GM12874 (cell line): ENCODE measurements at regions not wholly inside any gene's neighbourhood (a gene's known extent, or its start where the extent isn't known, plus 50 kb on each side); places are given as distances from the start of the nearest gene placed in this dataset.

Experiments used
- TF ChIP-seq, protein P1 (sequence below): IDR thresholded peaks from 2 replicates; pipeline ENCODE4 v1.5.1; 2011; ENCODE audit warnings: low read depth, mild to moderate bottlenecking, control low read depth, low read length, moderate library complexity; ENCODE audit not compliant: insufficient read depth

DNA sequence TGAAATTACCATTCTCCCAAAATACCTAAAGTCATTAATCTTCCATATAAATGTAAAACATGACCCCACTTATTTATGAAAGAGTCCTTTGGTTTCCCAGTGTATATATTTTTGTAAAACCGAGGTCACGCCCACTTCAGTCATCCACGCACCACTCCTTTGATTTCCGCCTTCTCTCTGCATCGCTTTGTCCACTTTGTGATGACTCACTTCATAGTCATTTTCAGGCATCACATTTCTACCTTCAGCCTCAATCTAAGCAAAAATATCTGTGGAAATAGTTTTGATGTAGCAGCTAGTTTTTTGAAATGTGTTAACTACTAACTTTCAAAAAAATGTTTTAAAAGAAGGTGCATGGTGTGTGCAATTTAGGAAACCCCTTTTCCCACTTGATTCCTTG lies 793.5 kb upstream of the SOX11 start:
- TF ChIP-seq, protein P1, sequence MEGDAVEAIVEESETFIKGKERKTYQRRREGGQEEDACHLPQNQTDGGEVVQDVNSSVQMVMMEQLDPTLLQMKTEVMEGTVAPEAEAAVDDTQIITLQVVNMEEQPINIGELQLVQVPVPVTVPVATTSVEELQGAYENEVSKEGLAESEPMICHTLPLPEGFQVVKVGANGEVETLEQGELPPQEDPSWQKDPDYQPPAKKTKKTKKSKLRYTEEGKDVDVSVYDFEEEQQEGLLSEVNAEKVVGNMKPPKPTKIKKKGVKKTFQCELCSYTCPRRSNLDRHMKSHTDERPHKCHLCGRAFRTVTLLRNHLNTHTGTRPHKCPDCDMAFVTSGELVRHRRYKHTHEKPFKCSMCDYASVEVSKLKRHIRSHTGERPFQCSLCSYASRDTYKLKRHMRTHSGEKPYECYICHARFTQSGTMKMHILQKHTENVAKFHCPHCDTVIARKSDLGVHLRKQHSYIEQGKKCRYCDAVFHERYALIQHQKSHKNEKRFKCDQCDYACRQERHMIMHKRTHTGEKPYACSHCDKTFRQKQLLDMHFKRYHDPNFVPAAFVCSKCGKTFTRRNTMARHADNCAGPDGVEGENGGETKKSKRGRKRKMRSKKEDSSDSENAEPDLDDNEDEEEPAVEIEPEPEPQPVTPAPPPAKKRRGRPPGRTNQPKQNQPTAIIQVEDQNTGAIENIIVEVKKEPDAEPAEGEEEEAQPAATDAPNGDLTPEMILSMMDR, result no peak

DNA sequence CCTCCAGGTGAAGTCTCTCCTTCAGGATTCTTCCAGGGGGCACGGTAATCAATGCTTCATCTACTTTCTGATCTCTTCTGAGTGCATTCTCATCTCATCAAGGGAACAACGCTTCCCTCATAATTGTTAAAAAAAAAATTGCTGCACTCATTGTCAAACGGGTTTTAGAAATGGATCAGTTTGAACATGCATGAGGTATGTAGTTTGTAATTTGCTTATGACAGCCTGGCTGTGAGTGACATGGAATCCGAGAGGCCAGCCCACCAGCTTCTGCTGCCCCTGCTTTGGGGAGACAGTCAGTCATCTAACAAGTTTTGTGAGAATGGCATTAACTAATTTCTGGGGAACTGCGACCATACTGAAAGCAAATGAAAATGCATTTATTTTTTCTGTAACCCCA lies 791.9 kb upstream of the SOX11 start:
- TF ChIP-seq, protein P1, result no peak

DNA sequence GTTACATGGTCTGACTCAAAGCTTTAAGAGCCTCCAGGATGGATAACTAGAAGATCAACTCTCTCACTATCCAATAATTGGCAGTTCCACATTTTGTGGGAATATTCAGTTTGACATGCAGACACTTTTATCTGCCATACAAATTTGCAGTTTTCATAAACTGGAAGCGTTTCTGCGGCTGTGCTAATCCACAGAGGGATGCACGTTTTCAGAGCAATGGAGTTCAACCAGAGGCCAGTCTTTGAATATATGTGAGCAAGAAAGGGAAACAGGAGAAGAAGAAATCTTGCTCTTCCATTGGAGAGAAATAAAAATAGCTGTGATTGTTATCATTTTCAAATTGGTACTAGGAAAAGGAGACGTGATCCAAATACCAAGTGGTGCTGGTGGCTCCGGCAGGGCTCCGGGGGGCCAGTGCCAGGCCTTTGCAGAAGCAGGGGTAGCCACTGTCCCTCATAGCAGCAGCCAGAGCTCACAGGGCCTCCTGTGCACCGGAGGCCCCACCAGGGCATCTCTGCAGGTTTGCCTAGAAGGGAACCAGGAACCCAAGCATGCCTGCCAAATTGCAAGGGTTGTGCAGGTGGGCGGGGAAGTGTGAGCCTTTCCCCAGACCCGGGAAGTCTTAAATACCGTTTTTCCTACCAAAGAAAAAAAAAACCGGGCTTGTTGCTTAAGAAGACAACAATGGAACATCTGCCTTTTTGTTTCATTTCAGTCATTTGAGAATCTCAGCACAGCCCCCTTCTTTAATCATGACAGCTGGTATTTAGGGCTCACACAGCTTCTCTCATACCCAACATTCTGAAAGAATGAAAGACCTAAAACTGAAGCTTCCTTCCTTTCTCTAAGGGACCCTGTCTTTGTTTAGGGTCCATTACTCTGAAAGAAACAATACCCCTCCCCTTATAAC lies 791.1 kb upstream of the SOX11 start:
- TF ChIP-seq, protein P1, result no peak

DNA sequence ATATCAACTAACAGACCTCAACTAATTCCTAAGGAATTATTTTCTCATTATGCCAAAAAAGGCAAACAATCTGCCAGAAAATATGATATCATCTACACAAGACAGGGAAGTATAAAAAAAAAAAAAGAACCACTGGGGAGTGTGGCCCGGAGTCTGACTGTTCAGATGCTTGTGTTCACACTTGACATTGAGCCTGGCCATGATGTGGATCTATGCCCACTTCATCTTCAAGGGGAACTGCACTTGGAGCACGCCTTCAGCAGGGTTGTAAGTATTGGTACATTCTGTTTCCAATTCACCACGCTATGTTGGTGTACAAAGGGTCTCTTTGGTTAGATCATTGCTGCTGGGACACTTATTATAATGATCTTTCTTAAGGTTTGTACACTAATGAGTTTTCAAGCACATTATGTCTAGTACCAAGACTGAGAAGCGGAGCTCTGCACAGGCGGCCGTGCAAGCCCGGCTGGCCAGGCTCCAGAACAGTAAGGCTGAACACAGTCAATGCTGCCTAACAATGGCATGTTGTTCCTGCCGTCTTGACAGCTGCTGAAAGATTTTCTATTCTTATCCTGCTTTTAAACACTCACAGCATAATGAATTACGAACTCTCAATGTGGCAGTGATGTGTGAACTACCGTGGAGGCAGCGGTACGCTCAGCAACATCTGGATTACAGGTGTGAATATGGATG lies 788.4 kb upstream of the SOX11 start:
- TF ChIP-seq, protein P1, result no peak

DNA sequence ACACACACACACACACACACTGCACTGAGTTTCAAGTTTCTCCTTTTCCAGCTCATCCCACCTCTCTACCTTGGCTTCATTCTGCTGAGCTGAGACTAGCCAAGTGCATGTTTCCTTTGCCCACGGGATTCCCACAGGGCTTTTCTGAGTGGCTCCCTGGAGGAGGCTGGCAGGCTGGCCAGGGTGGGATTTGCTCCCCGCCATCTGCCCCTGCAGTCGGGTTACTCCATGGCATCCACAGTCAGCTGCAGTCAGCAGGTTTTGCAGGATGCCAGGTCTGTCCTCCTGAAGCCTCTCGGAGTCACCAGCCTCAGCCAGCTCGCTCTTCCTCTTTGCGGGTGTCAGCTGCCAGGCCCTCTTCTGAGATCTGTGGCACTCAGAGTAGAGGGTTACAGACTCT lies 783.7 kb upstream of the SOX11 start:
- TF ChIP-seq, protein P1, result no peak

DNA sequence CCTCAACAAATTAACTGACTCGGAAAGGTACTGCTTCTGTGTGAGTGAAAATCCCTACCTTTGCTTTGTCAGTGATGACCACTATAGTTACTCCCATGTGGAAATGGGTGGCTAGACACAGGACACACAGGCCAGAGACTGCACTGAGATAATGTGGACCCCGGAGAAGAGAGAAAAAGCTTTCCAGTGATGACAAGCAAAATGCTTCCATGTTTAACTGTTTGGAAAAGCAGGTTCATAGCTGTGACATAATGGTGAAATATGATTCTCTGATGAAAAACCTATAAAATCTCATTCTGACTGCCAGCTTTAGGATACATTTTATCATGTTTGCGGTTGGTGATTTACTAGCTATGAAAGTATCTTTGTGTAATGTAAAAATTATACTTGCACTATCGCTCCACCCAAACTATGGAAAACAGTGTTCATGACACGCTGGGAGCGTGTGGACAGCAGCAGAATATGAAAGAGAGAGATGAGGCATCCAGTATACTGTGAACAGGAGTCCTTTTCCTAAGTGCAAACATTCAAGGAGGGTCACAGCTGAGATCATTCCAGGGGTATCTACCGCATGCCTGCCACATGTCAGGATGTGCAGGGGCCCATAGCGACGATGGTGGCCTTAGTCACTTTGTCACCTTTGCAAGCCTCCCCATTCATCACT lies 782.7 kb upstream of the SOX11 start:
- TF ChIP-seq, protein P1, result no peak

DNA sequence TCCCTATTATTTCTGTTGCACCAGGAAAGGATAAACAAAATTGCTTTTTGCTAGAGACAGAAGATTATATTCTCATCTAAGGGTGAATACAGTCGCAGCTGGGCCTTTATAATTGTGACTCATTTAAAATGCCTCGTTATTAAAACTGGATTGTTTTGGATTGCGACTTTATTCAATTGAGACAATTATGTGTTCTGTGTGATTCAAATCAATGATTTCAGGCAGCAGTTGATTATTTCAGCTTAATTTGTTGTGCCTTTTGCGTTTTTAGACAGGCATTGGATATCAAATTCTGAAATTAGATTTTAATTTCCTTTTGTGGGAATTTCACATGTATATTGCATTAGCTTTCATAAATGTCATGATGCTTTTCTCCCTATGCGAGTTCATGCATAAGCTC lies 778.1 kb upstream of the SOX11 start:
- TF ChIP-seq, protein P1, result no peak
